Mesothelial cell of epicardium (in vitro differentiated cells): ENCODE measurements at regions not wholly inside any gene's neighbourhood (a gene's known extent, or its start where the extent isn't known, plus 50 kb on each side); places are given as distances from the start of the nearest gene placed in this dataset.

Experiments
- DNase-seq, 2 experiments: peaks; one replicate each; pipeline ENCODE4 v3.0.0; 2021; ENCODE audit warnings: low spot score in 2 of 2; ENCODE audit not compliant: unreplicated experiment in 2 of 2
- H3K27ac Mint-ChIP-seq: 2 replicates; pipeline ENCODE4 v1.8.0; 2021; ENCODE audit warnings: mixed read lengths
- H3K27me3 Mint-ChIP-seq: 2 replicates; pipeline ENCODE4 v1.8.0; 2021; ENCODE audit warnings: low read depth, mixed read lengths
- H3K36me3 Mint-ChIP-seq: 2 replicates; pipeline ENCODE4 v1.8.0; 2021; ENCODE audit warnings: mixed read lengths
- H3K4me1 Mint-ChIP-seq: 2 replicates; pipeline ENCODE4 v1.8.0; 2021; ENCODE audit warnings: mixed read lengths
- H3K4me3 Mint-ChIP-seq: 2 replicates; pipeline ENCODE4 v1.8.0; 2021; ENCODE audit warnings: mild to moderate bottlenecking, moderate library complexity, mixed read lengths
- H3K9me3 Mint-ChIP-seq: 2 replicates; pipeline ENCODE4 v1.8.0; 2021; ENCODE audit warnings: mixed read lengths
- TF ChIP-seq, protein P1 (sequence below): fragments of 200-600 bp; sonication (generic); IDR thresholded peaks from one replicate; pipeline ENCODE4 v1.5.0; 2021; ENCODE audit warnings: antibody characterized with exemption; ENCODE audit not compliant: unreplicated experiment

GRCh38 chr10:112039823-112040222 is 143.7 kb downstream of the GPAM start:
- Mint-ChIP-seq H3K9me3 (peaks cover 22% of the 10 kb centered on the region), H3K27ac (no peak overlapping the region), H3K4me3 (no peak overlapping the region), H3K27me3 (peaks cover 3% of the 10 kb centered on the region), H3K36me3 (no peaks in the 10 kb centered on the region), H3K4me1 (no peaks in the 10 kb centered on the region)
- DNase-seq: no peak
- TF ChIP-seq, protein P1, sequence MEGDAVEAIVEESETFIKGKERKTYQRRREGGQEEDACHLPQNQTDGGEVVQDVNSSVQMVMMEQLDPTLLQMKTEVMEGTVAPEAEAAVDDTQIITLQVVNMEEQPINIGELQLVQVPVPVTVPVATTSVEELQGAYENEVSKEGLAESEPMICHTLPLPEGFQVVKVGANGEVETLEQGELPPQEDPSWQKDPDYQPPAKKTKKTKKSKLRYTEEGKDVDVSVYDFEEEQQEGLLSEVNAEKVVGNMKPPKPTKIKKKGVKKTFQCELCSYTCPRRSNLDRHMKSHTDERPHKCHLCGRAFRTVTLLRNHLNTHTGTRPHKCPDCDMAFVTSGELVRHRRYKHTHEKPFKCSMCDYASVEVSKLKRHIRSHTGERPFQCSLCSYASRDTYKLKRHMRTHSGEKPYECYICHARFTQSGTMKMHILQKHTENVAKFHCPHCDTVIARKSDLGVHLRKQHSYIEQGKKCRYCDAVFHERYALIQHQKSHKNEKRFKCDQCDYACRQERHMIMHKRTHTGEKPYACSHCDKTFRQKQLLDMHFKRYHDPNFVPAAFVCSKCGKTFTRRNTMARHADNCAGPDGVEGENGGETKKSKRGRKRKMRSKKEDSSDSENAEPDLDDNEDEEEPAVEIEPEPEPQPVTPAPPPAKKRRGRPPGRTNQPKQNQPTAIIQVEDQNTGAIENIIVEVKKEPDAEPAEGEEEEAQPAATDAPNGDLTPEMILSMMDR: no peak

DNA sequence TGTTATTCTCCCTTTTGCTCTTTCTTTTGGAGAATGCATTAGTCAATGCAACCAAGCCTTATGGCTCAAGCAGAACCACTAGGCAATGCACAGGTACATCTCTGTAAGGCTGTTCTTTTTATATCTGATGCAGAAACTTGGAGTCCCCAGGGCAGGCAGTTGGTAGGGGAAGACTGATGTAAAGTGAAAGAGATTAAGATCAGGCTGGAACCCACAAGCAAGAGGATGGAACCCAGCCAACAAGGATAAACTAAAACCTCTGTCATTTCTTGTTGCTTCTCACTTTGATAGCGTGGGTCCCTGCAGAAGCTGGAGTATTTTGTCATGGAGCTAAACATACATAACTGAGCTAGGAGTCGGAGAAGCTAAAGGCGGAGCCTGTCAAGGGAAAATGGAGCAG is 142.9 kb downstream of the GPAM start:
- no peak overlapping the region for H3K4me3 Mint-ChIP-seq
- no peaks in the 10 kb centered on the region for H3K4me1 Mint-ChIP-seq
- no peaks in the 10 kb centered on the region for H3K36me3 Mint-ChIP-seq
- H3K27me3 Mint-ChIP-seq: peaks cover 5% of the 10 kb centered on the region
- peaks cover 18% of the 10 kb centered on the region for H3K9me3 Mint-ChIP-seq
- no peak for DNase-seq
- H3K27ac Mint-ChIP-seq: no peak overlapping the region
- TF ChIP-seq, protein P1: no peak

DNA sequence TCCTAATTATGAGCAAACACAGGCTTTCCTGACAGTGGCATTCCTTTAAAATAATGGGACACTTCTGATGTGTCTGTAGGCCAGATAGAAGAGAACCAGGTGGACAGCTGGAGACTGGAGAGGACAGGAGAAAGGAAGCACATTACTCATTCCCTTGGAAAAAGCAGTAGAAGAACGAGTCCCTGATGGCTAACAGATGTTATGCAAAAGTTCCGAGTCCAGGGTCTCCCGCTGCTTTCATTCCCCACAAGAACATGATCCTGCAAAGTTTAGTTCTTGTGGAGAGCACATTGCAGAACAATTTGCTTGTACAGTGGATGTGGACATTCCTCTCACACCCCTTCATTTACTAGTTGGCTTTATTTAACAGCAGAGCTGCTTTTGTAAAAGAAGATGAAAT is 137.6 kb downstream of the GPAM start:
- no peaks in the 10 kb centered on the region for H3K36me3 Mint-ChIP-seq
- no peaks in the 10 kb centered on the region for H3K4me1 Mint-ChIP-seq
- peaks cover 14% of the 10 kb centered on the region for H3K27me3 Mint-ChIP-seq
- no peak for DNase-seq
- TF ChIP-seq, protein P1: no peak
- H3K4me3 Mint-ChIP-seq: no peak overlapping the region
- H3K27ac Mint-ChIP-seq: no peak overlapping the region
- H3K9me3 Mint-ChIP-seq: peaks cover 12% of the 10 kb centered on the region

DNA sequence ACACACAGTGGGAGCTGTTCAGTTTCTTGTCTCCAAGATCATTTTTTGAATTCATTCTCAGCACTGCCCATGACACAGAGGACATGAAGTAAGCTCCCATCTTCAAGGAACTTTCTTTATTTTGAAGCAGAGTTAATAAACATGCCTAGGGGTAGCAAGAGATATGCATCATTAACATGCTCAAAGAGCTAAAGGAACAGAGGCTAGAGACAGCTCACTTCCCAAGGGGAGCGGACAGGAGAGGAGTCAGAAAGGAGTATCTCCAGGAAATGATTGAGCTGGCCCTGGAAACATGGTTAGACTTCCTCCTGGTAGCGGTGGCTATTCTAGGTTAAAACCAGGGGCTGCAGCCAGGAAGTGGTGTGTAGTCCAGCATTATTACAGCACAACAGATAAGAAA is 135.9 kb downstream of the GPAM start:
- Mint-ChIP-seq H3K4me3 (no peak overlapping the region), H3K36me3 (no peaks in the 10 kb centered on the region), H3K9me3 (peaks cover 8% of the 10 kb centered on the region), H3K27me3 (peaks cover 24% of the 10 kb centered on the region), H3K27ac (no peak overlapping the region), H3K4me1 (no peaks in the 10 kb centered on the region)
- TF ChIP-seq, protein P1: no peak
- no peak for DNase-seq

- TF ChIP-seq, protein P1: no peak
- DNase-seq: no peak
- H3K36me3 Mint-ChIP-seq: no peaks in the 10 kb centered on the region
- no peaks in the 10 kb centered on the region for H3K9me3 Mint-ChIP-seq
- peaks cover 25% of the 10 kb centered on the region for H3K27me3 Mint-ChIP-seq
- H3K4me3 Mint-ChIP-seq: no peak overlapping the region
- H3K4me1 Mint-ChIP-seq: no peaks in the 10 kb centered on the region
- no peak overlapping the region for H3K27ac Mint-ChIP-seq
These were observed 131.4 kb downstream of the GPAM start for GRCh38 chr10:112052166-112052565.

- H3K36me3 Mint-ChIP-seq: no peaks in the 10 kb centered on the region
- no peak for DNase-seq
- no peaks in the 10 kb centered on the region for H3K4me1 Mint-ChIP-seq
- peaks cover 22% of the 10 kb centered on the region for H3K27me3 Mint-ChIP-seq
- H3K9me3 Mint-ChIP-seq: no peaks in the 10 kb centered on the region
- no peak overlapping the region for H3K27ac Mint-ChIP-seq
- no peak overlapping the region for H3K4me3 Mint-ChIP-seq
- TF ChIP-seq, protein P1: no peak
These were observed 129.7 kb downstream of the GPAM start for GRCh38 chr10:112053895-112054294.
